ENCODE measurements at regions not wholly inside any gene's neighbourhood (a gene's known extent, or its start where the extent isn't known, plus 50 kb on each side); places are given as distances from the start of the nearest gene placed in this dataset.

- Histone ChIP-seq H3K9me3 (ENCODE audit: control insufficient read depth, insufficient read depth, low read length) (no peaks in the 10 kb centered on the region), H3K4me3 (ENCODE audit: low read length) (no peak overlapping the region), H3K36me3 (ENCODE audit: control insufficient read depth, low read length) (no peaks in the 10 kb centered on the region), H3K27ac (ENCODE audit: low read depth, low read length) (no peak overlapping the region), H3K27me3 (ENCODE audit: control insufficient read depth, low read length) (no peaks in the 10 kb centered on the region), H3K79me2 (ENCODE audit: control insufficient read depth, low read length) (no peaks in the 10 kb centered on the region), H3K9me2 (replicated peaks; ENCODE audit: control insufficient read depth, low read length) (no peaks in the 10 kb centered on the region), H4K20me1 (ENCODE audit: control insufficient read depth, insufficient read depth, low read depth, low read length) (no peaks in the 10 kb centered on the region), H3K4me2 (ENCODE audit: low read length) (no peak overlapping the region), H3K4me1 (ENCODE audit: control insufficient read depth, low read length) (no peaks in the 10 kb centered on the region), H3F3A (ENCODE audit: control insufficient read depth, insufficient read depth) (no peaks in the 10 kb centered on the region)
- no peak for TF ChIP-seq EZH2phosphoT487 (IDR thresholded peaks at IDR 0.05; ENCODE audit: borderline replicate concordance, low read length)
- TF ChIP-seq, protein P1, sequence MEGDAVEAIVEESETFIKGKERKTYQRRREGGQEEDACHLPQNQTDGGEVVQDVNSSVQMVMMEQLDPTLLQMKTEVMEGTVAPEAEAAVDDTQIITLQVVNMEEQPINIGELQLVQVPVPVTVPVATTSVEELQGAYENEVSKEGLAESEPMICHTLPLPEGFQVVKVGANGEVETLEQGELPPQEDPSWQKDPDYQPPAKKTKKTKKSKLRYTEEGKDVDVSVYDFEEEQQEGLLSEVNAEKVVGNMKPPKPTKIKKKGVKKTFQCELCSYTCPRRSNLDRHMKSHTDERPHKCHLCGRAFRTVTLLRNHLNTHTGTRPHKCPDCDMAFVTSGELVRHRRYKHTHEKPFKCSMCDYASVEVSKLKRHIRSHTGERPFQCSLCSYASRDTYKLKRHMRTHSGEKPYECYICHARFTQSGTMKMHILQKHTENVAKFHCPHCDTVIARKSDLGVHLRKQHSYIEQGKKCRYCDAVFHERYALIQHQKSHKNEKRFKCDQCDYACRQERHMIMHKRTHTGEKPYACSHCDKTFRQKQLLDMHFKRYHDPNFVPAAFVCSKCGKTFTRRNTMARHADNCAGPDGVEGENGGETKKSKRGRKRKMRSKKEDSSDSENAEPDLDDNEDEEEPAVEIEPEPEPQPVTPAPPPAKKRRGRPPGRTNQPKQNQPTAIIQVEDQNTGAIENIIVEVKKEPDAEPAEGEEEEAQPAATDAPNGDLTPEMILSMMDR (IDR thresholded peaks at IDR 0.05; ENCODE audit: low read depth, low read length, poor library complexity, severe bottlenecking): no peak
Measured at GRCh38 chr5:108437425-108437824, 55.5 kb upstream of the FBXL17 start.

DNA sequence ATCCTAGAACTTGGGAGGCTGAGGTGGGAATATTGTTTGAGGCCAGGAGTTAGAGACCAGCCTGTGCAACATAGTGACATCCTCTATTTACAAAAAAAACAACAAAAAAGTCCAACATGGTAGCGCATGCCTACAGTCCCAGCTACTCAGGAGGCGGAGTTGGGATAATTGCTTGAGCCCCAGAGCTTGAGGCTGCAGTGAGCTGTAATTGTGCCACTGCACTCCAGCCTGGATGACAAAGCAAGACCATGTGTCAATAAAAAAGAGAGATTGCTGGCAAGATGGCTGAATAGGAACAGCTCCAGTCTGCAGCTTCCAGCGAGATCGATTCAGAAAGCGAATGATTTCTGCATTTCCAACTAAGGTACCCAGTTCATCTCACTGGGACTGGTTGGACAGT lies 54.8 kb upstream of the FBXL17 start:
- Histone ChIP-seq H3K4me2 (ENCODE audit: low read length) (no peak overlapping the region), H3K27ac (ENCODE audit: low read depth, low read length) (no peak overlapping the region), H3K9me3 (ENCODE audit: control insufficient read depth, insufficient read depth, low read length) (no peaks in the 10 kb centered on the region), H3K79me2 (ENCODE audit: control insufficient read depth, low read length) (no peaks in the 10 kb centered on the region), H3K27me3 (ENCODE audit: control insufficient read depth, low read length) (no peaks in the 10 kb centered on the region), H4K20me1 (ENCODE audit: control insufficient read depth, insufficient read depth, low read depth, low read length) (no peaks in the 10 kb centered on the region), H3K9me2 (replicated peaks; ENCODE audit: control insufficient read depth, low read length) (no peaks in the 10 kb centered on the region), H3K4me3 (ENCODE audit: low read length) (no peak overlapping the region), H3K4me1 (ENCODE audit: control insufficient read depth, low read length) (no peaks in the 10 kb centered on the region), H3F3A (ENCODE audit: control insufficient read depth, insufficient read depth) (no peaks in the 10 kb centered on the region), H3K36me3 (ENCODE audit: control insufficient read depth, low read length) (no peaks in the 10 kb centered on the region)
- no peak for TF ChIP-seq EZH2phosphoT487 (IDR thresholded peaks at IDR 0.05; ENCODE audit: borderline replicate concordance, low read length)
- TF ChIP-seq, protein P1 (IDR thresholded peaks at IDR 0.05; ENCODE audit: low read depth, low read length, poor library complexity, severe bottlenecking): no peak

DNA sequence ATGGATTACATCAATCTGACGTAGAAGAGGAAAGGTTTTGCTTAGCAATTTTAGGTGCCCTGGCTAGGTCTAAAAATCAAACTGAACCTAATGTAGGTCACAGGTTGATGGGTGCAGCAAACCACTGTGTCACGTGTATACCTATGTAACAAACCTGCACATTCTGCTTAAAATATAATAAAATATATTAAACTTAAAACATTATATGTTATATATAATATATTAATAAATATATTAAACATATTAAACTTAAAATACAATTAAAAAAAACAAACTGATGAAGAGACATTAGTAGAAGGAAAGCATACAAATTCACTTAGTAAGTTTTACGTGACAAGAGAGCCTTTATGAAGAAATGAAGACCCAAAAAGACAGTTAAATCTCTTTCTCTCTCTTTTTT lies 51.7 kb upstream of the FBXL17 start:
- H4K20me1 ChIP-seq (ENCODE audit: control insufficient read depth, insufficient read depth, low read depth, low read length): no peaks in the 10 kb centered on the region
- no peaks in the 10 kb centered on the region for H3K9me3 ChIP-seq (ENCODE audit: control insufficient read depth, insufficient read depth, low read length)
- H3K27ac ChIP-seq (ENCODE audit: low read depth, low read length): no peak overlapping the region
- H3K4me1 ChIP-seq (ENCODE audit: control insufficient read depth, low read length): no peaks in the 10 kb centered on the region
- no peaks in the 10 kb centered on the region for H3K79me2 ChIP-seq (ENCODE audit: control insufficient read depth, low read length)
- H3K9me2 ChIP-seq (replicated peaks; ENCODE audit: control insufficient read depth, low read length): no peaks in the 10 kb centered on the region
- TF ChIP-seq, protein P1 (IDR thresholded peaks at IDR 0.05; ENCODE audit: low read depth, low read length, poor library complexity, severe bottlenecking): no peak
- no peak for TF ChIP-seq EZH2phosphoT487 (IDR thresholded peaks at IDR 0.05; ENCODE audit: borderline replicate concordance, low read length)
- no peaks in the 10 kb centered on the region for H3K36me3 ChIP-seq (ENCODE audit: control insufficient read depth, low read length)
- no peak overlapping the region for H3K4me2 ChIP-seq (ENCODE audit: low read length)
- no peak overlapping the region for H3K4me3 ChIP-seq (ENCODE audit: low read length)
- H3K27me3 ChIP-seq (ENCODE audit: control insufficient read depth, low read length): no peaks in the 10 kb centered on the region
- no peaks in the 10 kb centered on the region for H3F3A ChIP-seq (ENCODE audit: control insufficient read depth, insufficient read depth)

DNA sequence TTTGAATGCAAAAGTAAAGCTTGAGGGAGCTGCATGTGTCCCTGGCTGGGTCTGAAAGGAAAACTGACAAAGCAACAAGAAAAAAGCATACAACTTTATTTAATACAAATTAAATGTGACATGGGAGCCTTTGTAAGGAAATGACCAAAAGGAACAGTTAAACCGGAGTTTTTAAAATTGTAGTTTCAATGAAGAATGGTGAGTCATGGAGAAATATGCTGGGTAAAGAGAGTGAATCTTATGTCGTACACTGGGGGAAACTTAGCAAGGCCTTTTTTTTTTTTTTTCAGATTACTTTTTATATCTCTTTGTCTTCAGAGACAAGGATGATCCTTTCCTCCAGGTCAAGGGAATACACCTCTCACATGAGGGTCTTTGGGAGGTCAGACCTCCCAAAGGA lies 50.1 kb upstream of the FBXL17 start:
- H3K4me3 ChIP-seq (ENCODE audit: low read length): no peak overlapping the region
- no peaks in the 10 kb centered on the region for H3K27me3 ChIP-seq (ENCODE audit: control insufficient read depth, low read length)
- H3K36me3 ChIP-seq (ENCODE audit: control insufficient read depth, low read length): no peaks in the 10 kb centered on the region
- H3K9me3 ChIP-seq (ENCODE audit: control insufficient read depth, insufficient read depth, low read length): no peaks in the 10 kb centered on the region
- H3F3A ChIP-seq (ENCODE audit: control insufficient read depth, insufficient read depth): no peaks in the 10 kb centered on the region
- H3K9me2 ChIP-seq (replicated peaks; ENCODE audit: control insufficient read depth, low read length): no peaks in the 10 kb centered on the region
- no peak overlapping the region for H3K4me2 ChIP-seq (ENCODE audit: low read length)
- H3K79me2 ChIP-seq (ENCODE audit: control insufficient read depth, low read length): no peaks in the 10 kb centered on the region
- TF ChIP-seq, protein P1 (IDR thresholded peaks at IDR 0.05; ENCODE audit: low read depth, low read length, poor library complexity, severe bottlenecking): no peak
- no peak for TF ChIP-seq EZH2phosphoT487 (IDR thresholded peaks at IDR 0.05; ENCODE audit: borderline replicate concordance, low read length)
- no peaks in the 10 kb centered on the region for H3K4me1 ChIP-seq (ENCODE audit: control insufficient read depth, low read length)
- H4K20me1 ChIP-seq (ENCODE audit: control insufficient read depth, insufficient read depth, low read depth, low read length): no peaks in the 10 kb centered on the region
- H3K27ac ChIP-seq (ENCODE audit: low read depth, low read length): no peak overlapping the region

All from DOHH2 (cell line).